Psoas muscle (tissue), 7 donors: ENCODE measurements at regions not wholly inside any gene's neighbourhood (a gene's known extent, or its start where the extent isn't known, plus 50 kb on each side); places are given as distances from the start of the nearest gene placed in this dataset.

ENCODE experiments used
- ATAC-seq, 4 donors: fragments of 200-7000 bp; cut with Tn5 transposase; one replicate each; pipeline ENCODE4 v1.9.1; 2020; ENCODE audit warnings: moderate library complexity in 3 of 4, mild to moderate bottlenecking in 2 of 4
- DNase-seq, 2 donors: peaks; one replicate each; pipeline ENCODE4 v3.0.0-alpha.2; 2020
- H3K27ac ChIP-seq: fragments of 200-600 bp; one replicate; pipeline ENCODE4 v1.8.0; 2022
- H3K27me3 ChIP-seq, 3 donors: fragments of 200-600 bp in 1 of 3; one replicate each; pipeline versions ENCODE4 v1.6.1 to v1.8.0; 2013 to 2022; ENCODE audit warnings: low read length in 2 of 3, mild to moderate bottlenecking in 2 of 3, moderate library complexity in 1 of 3; ENCODE audit not compliant: insufficient read depth in 3 of 3
- H3K36me3 ChIP-seq, 2 donors: fragments of 200-600 bp in 1 of 2; one replicate each; pipeline versions ENCODE4 v1.6.1 to v1.8.0; 2013 to 2022; ENCODE audit warnings: low read depth in 1 of 2, mild to moderate bottlenecking in 1 of 2, moderate library complexity in 1 of 2; ENCODE audit not compliant: insufficient read depth in 1 of 2
- H3K4me1 ChIP-seq: fragments of 200-600 bp; one replicate; pipeline ENCODE4 v1.8.0; 2022
- H3K4me3 ChIP-seq: fragments of 200-600 bp; one replicate; pipeline ENCODE4 v1.8.0; 2022; ENCODE audit warnings: mild to moderate bottlenecking
- H3K9me3 ChIP-seq: fragments of 200-600 bp; one replicate; pipeline ENCODE4 v1.8.0; 2022
- CTCF ChIP-seq: fragments of 200-600 bp; IDR thresholded peaks from one replicate; pipeline ENCODE4 v1.8.0; 2022; ENCODE audit warnings: antibody characterized with exemption
- WGBS, 3 donors: extraction: QIAGEN DNeasy Blood & Tissue Kit; methylation state at CpG; one replicate each; pipeline versions ENCODE4 v1.1.6 to v1.1.7; 2013; 5-methylcytosine and 5-hydroxymethylcytosine counted together
- intact Hi-C, 2 donors: fragments of 100-400 bp; cut with DNase I; formaldehyde crosslinking; loops; one replicate each; pipeline versions ENCODE4 v1.11.0 to v1.14.2; 2022
- donor health status: healthy with polysubstance abuse.
- donor health status: DM: no; HTN: no; CAD: no; lungs with moderate emphysema.
- donor health status: Bipolar disorder and iron deficiency.
- donor health status: healthy.
- donor health status: DM: yes; HTN: yes; CAD: no.
- donor health status: DM: no; HTN: no; CAD: no.
- donor health status: DM: yes; HTN: yes; CAD: no.

GRCh38 chr1:55503663-55504305, 288.6 kb upstream of the USP24 start:
- H3K27me3 ChIP-seq, result peaks cover 0 to 6% (median 0%) of the 10 kb centered on the region in 3 donors
- ATAC-seq, result no peak
- H3K4me1 ChIP-seq, result no peaks in the 10 kb centered on the region
- no peaks in the 10 kb centered on the region for H3K36me3 ChIP-seq
- intact Hi-C loops, result no loop called here
- no peak overlapping the region for H3K27ac ChIP-seq
- no peaks in the 10 kb centered on the region for H3K9me3 ChIP-seq
- H3K4me3 ChIP-seq, result no peak overlapping the region
- no peak for DNase-seq
- WGBS, 3 donors, result 69 to 76% (median 71%) methylated on average over 2 of the region's 2 CpGs
- TF ChIP-seq CTCF, result no peak

- Histone ChIP-seq H3K4me1 (no peaks in the 10 kb centered on the region), H3K27ac (no peak overlapping the region), H3K36me3 (no peaks in the 10 kb centered on the region), H3K9me3 (no peaks in the 10 kb centered on the region), H3K4me3 (no peak overlapping the region), H3K27me3 (no peaks in the 10 kb centered on the region)
- intact Hi-C loops, result no loop called here
- 97 to 100% (median 99%) methylated on average over 6 of the region's 6 CpGs for WGBS, 3 donors
- ATAC-seq (no peak), DNase-seq (no peak)
- TF ChIP-seq CTCF, result no peak
Observed at GRCh38 chr1:55500601-55501000, 285.4 kb upstream of the USP24 start.

GRCh38 chr1:55490547-55490946, 275.4 kb upstream of the USP24 start:
- no peak for TF ChIP-seq CTCF
- no peaks in the 10 kb centered on the region for H3K4me1 ChIP-seq
- no peaks in the 10 kb centered on the region for H3K27me3 ChIP-seq
- H3K9me3 ChIP-seq, result no peaks in the 10 kb centered on the region
- DNase-seq (no peak), ATAC-seq (no peak)
- H3K27ac ChIP-seq, result no peak overlapping the region
- intact Hi-C loops, result no loop called here
- 71 to 80% (median 71%) methylated on average over 1 of the region's 1 CpG for WGBS, 3 donors
- H3K36me3 ChIP-seq, result no peaks in the 10 kb centered on the region
- H3K4me3 ChIP-seq, result no peak overlapping the region

- intact Hi-C loops, result no loop called here
- WGBS, 3 donors, result 93 to 100% (median 100%) methylated on average over 1 of the region's 1 CpG
- Histone ChIP-seq H3K27me3 (no peaks in the 10 kb centered on the region), H3K9me3 (no peaks in the 10 kb centered on the region), H3K27ac (no peak overlapping the region), H3K36me3 (no peaks in the 10 kb centered on the region), H3K4me3 (no peak overlapping the region), H3K4me1 (no peaks in the 10 kb centered on the region)
- TF ChIP-seq CTCF, result no peak
- DNase-seq (no peak), ATAC-seq (no peak)
Observed at GRCh38 chr1:55484173-55484572, 269.0 kb upstream of the USP24 start.

GRCh38 chr1:55483523-55483922, 268.4 kb upstream of the USP24 start:
- no peak overlapping the region for H3K27ac ChIP-seq
- no peaks in the 10 kb centered on the region for H3K4me1 ChIP-seq
- 73 to 84% (median 83%) methylated on average over 2 of the region's 2 CpGs for WGBS, 3 donors
- no peaks in the 10 kb centered on the region for H3K9me3 ChIP-seq
- no peaks in the 10 kb centered on the region for H3K36me3 ChIP-seq
- no peak overlapping the region for H3K4me3 ChIP-seq
- no peak for TF ChIP-seq CTCF
- no peaks in the 10 kb centered on the region for H3K27me3 ChIP-seq
- ATAC-seq (no peak), DNase-seq (no peak)
- intact Hi-C loops, result no loop called here
